HepG2 (cell line): ENCODE measurements at regions not wholly inside any gene's neighbourhood (a gene's known extent, or its start where the extent isn't known, plus 50 kb on each side); places are given as distances from the start of the nearest gene placed in this dataset.

Experiments
- ATAC-seq: fragments of 200-7000 bp; cut with Tn5 transposase; 3 replicates; pipeline ENCODE4 v1.9.1; 2020; ENCODE audit warnings: mild to moderate bottlenecking, moderate library complexity
- BruUV-seq: library from RNA; stranded (reverse); fragments of 400-500 nt; replicated peaks from 2 replicates; lab custom pipeline; 2021; lab: Mats Ljungman, UMichigan
- CTCF ChIA-PET: fragments of 300-600 bp; formaldehyde crosslinking; extraction: SDS; loops from one replicate; lab custom pipeline; 2021; ENCODE audit warnings: low total read pairs, inconsistent platforms, low intra/inter-chr PET ratio; lab: Yijun Ruan, JAX
- POLR2A ChIA-PET: fragments of 350-600 bp; sonication (Branson Sonifier 250); formaldehyde crosslinking; loops from one replicate; lab custom pipeline; 2020; ENCODE audit warnings: antibody characterized with exemption, inconsistent platforms; lab: Yijun Ruan, JAX
- DNase-seq: peaks from one replicate; pipeline ENCODE4 v3.0.0-alpha.2; 2015; ENCODE audit warnings: low spot score
- FAIRE-seq: peaks from 3 replicates; lab custom pipeline; 2011; peaks lifted over from hg19 to GRCh38; lab: Jason Lieb, UNC
- H2AFZ ChIP-seq: one replicate; pipeline ENCODE4 v1.6.1; 2011; ENCODE audit warnings: low read length, inconsistent platforms
- H3K27ac ChIP-seq: fragments of 300-600 bp; 3 replicates; pipeline ENCODE4 v1.8.0; 2011; ENCODE audit warnings: mixed run types, mild to moderate bottlenecking, mixed read lengths, low read length, inconsistent platforms; ENCODE audit not compliant: insufficient read depth; ENCODE audit errors: extremely low read length
- H3K27me3 ChIP-seq, 2 experiments: fragments of 200-600 bp in 1 of 2; 2 replicates in 1 of 2; 3 replicates in 1 of 2; pipeline versions ENCODE4 v1.6.0 to v1.8.0; 2011; ENCODE audit warnings: low read length in 2 of 2, mild to moderate bottlenecking in 2 of 2, moderate library complexity in 2 of 2, inconsistent platforms in 1 of 2; ENCODE audit not compliant: insufficient read depth in 2 of 2, control insufficient read depth in 1 of 2
- H3K36me3 ChIP-seq, 2 experiments: fragments of 200-600 bp in 1 of 2; replicated peaks in 1 of 2; 2 replicates in 1 of 2; 3 replicates in 1 of 2; pipeline versions ENCODE4 v1.5.1 to v1.8.0; 2011; ENCODE audit warnings: low read length in 2 of 2, inconsistent platforms in 1 of 2; ENCODE audit not compliant: insufficient read depth in 2 of 2, control insufficient read depth in 1 of 2
- H3K4me1 ChIP-seq: 2 replicates; pipeline ENCODE4 v1.5.1; 2012; ENCODE audit warnings: low read length, inconsistent platforms; ENCODE audit not compliant: insufficient read depth
- H3K4me2 ChIP-seq: 2 replicates; pipeline ENCODE4 v1.6.0; 2011; ENCODE audit warnings: low read depth, low read length, inconsistent platforms
- H3K4me3 ChIP-seq, 3 experiments: fragments of 200-600 bp in 1 of 3; sonication (generic), shearing (Covaris generic) in 1 of 3; replicated peaks in 1 of 3; 2 replicates each; pipeline ENCODE4 v1.5.1; 2011 to 2016; ENCODE audit warnings: low read length in 3 of 3, inconsistent platforms in 2 of 3, low read depth in 2 of 3, mild to moderate bottlenecking in 2 of 3, control low read depth in 1 of 3, mixed read lengths in 1 of 3; ENCODE audit not compliant: insufficient read depth in 1 of 3
- H3K79me2 ChIP-seq: one replicate; pipeline ENCODE4 v1.6.1; 2011; ENCODE audit warnings: low read length, inconsistent platforms; ENCODE audit not compliant: insufficient read depth
- H3K9ac ChIP-seq: 2 replicates; pipeline ENCODE4 v1.6.0; 2011; ENCODE audit warnings: mild to moderate bottlenecking, low read depth, low read length, inconsistent platforms; ENCODE audit not compliant: insufficient read depth
- H3K9me3 ChIP-seq: 2 replicates; pipeline ENCODE4 v1.5.1; 2012; ENCODE audit warnings: mild to moderate bottlenecking, low read length
- H4K20me1 ChIP-seq: 2 replicates; pipeline ENCODE4 v1.6.0; 2011; ENCODE audit warnings: inconsistent platforms, mild to moderate bottlenecking, low read length, moderate library complexity; ENCODE audit not compliant: insufficient read depth
- ARNT ChIP-seq: fragments of 450-650 bp; IDR thresholded peaks from 2 replicates; pipeline ENCODE4 v1.6.1; 2017
- GATAD1 ChIP-seq: IDR thresholded peaks from 2 replicates; pipeline ENCODE4 v1.6.1; 2016; ENCODE audit warnings: missing genetic modification reagents, missing compliant biosample characterization
- NCOA2 ChIP-seq: sonication (generic); formaldehyde crosslinking; IDR thresholded peaks from 2 replicates; pipeline ENCODE4 v1.8.0; 2022; ENCODE audit warnings: inconsistent platforms
- SATB2 ChIP-seq: sonication (generic); formaldehyde crosslinking; IDR thresholded peaks from 2 replicates; pipeline ENCODE4 v1.5.0; 2020; ENCODE audit warnings: missing genetic modification reagents
- ZFP36L2 ChIP-seq: sonication (generic); formaldehyde crosslinking; IDR thresholded peaks from 2 replicates; pipeline ENCODE4 v1.4.0; 2020; ENCODE audit warnings: missing genetic modification reagents
- ZNF331 ChIP-seq: sonication (generic); formaldehyde crosslinking; IDR thresholded peaks from 2 replicates; pipeline ENCODE4 v1.4.0; 2020; ENCODE audit warnings: missing genetic modification reagents
- ZNF451 ChIP-seq: sonication (generic); formaldehyde crosslinking; IDR thresholded peaks from 2 replicates; pipeline ENCODE4 v1.5.0; 2020; ENCODE audit warnings: mild to moderate bottlenecking, missing genetic modification reagents
- in situ Hi-C: cut with HindIII; loops from 2 replicates; pipeline ENCODE4 v1.10.0; 2017; ENCODE audit warnings: low pct_unique_long_range_greater_than_20kb; ENCODE audit not compliant: extremely low pct_ligation_motif_present
- intact Hi-C: fragments of 100-400 bp; cut with micrococcal nuclease; formaldehyde crosslinking; loops from one replicate; pipeline ENCODE4 v1.10.0; 2022; ENCODE audit not compliant: unreplicated experiment
- TF ChIP-seq, protein P1 (sequence below), 2 experiments: sonication (generic) in 1 of 2; formaldehyde crosslinking in 1 of 2; IDR thresholded peaks; 2 replicates each; pipeline versions ENCODE4 v1.4.0 to v1.6.1; 2018 to 2020; ENCODE audit warnings: missing genetic modification reagents in 2 of 2, borderline replicate concordance in 1 of 2, low read depth in 1 of 2, mild to moderate bottlenecking in 1 of 2, missing biosample characterization in 1 of 2
- TF ChIP-seq, protein P2 (sequence below): sonication (generic); formaldehyde crosslinking; IDR thresholded peaks from 2 replicates; pipeline ENCODE4 v1.4.0; 2020; ENCODE audit warnings: missing genetic modification reagents
- TF ChIP-seq, protein P3 (sequence below): IDR thresholded peaks from 2 replicates; pipeline ENCODE4 v1.6.1; 2016; ENCODE audit warnings: low read depth, missing genetic modification reagents, missing compliant biosample characterization
- TF ChIP-seq, protein P4 (sequence below): sonication (generic); formaldehyde crosslinking; IDR thresholded peaks from 2 replicates; pipeline ENCODE4 v1.4.0; 2020; ENCODE audit warnings: missing genetic modification reagents
- TF ChIP-seq, protein P5 (sequence below): sonication (generic); formaldehyde crosslinking; IDR thresholded peaks from 2 replicates; pipeline ENCODE4 v1.5.1; 2020; ENCODE audit warnings: missing genetic modification reagents, mild to moderate bottlenecking, borderline replicate concordance

DNA sequence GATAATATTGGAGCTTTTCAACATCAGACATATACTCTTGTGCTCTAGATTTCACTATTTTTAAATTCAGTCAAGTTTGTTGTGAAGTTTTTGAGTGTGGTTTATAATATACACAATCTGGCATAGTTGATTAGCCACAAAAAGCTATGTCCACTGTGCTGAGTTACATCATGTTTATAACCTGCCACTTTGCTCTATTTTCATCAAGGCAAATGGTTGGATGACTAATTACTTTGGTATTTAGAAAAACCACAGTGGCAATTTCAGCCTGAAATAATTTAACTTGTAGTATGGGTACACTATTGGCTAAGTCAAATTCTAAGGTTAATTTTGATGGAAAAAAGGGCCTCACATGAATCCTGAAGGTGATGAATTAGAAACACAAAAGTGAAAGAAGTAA, 262.6 kb downstream of the C4orf33 start (continued):
- TF ChIP-seq, protein P1, sequence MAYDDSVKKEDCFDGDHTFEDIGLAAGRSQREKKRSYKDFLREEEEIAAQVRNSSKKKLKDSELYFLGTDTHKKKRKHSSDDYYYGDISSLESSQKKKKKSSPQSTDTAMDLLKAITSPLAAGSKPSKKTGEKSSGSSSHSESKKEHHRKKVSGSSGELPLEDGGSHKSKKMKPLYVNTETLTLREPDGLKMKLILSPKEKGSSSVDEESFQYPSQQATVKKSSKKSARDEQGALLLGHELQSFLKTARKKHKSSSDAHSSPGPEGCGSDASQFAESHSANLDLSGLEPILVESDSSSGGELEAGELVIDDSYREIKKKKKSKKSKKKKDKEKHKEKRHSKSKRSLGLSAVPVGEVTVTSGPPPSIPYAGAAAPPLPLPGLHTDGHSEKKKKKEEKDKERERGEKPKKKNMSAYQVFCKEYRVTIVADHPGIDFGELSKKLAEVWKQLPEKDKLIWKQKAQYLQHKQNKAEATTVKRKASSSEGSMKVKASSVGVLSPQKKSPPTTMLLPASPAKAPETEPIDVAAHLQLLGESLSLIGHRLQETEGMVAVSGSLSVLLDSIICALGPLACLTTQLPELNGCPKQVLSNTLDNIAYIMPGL (CRISPR knock-in tag; IDR thresholded peaks at IDR 0.05; ENCODE audit: borderline replicate concordance in 1 of 2, low read depth in 1 of 2) = no peak
- TF ChIP-seq ZNF331 (CRISPR knock-in tag) = no peak
- TF ChIP-seq, protein P2, sequence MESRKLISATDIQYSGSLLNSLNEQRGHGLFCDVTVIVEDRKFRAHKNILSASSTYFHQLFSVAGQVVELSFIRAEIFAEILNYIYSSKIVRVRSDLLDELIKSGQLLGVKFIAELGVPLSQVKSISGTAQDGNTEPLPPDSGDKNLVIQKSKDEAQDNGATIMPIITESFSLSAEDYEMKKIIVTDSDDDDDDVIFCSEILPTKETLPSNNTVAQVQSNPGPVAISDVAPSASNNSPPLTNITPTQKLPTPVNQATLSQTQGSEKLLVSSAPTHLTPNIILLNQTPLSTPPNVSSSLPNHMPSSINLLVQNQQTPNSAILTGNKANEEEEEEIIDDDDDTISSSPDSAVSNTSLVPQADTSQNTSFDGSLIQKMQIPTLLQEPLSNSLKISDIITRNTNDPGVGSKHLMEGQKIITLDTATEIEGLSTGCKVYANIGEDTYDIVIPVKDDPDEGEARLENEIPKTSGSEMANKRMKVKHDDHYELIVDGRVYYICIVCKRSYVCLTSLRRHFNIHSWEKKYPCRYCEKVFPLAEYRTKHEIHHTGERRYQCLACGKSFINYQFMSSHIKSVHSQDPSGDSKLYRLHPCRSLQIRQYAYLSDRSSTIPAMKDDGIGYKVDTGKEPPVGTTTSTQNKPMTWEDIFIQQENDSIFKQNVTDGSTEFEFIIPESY (CRISPR knock-in tag) = no peak

DNA sequence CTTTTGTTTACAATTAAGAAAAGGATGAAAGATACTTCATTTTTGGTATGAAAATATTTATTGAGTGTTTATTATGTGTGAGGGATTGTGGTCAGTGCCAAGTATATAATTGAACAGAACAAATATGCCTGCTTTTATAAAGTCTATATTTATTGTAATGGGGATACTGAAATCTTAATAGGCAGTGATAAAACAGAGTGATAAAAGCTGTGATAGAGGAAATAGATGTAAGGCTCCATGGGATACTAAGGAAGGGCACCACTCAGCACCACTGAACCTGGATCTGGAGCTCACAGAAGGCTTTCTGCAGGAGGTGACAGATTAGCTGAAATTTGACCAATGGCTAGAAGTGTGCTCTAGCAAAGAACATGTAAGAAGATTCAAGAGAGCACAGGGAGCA, 263.5 kb downstream of the C4orf33 start:
- in situ Hi-C loops = no loop called here
- no peaks in the 10 kb centered on the region for H3K4me1 ChIP-seq
- no peaks in the 10 kb centered on the region for H3K9me3 ChIP-seq
- no peak overlapping the region for H3K27ac ChIP-seq
- CTCF ChIA-PET = no interaction called here
- ATAC-seq (no peak), DNase-seq (no peak), FAIRE-seq (no peak)
- no peak overlapping the region for H3K4me3 ChIP-seq
- intact Hi-C loops = no loop called here
- H4K20me1 ChIP-seq = no peaks in the 10 kb centered on the region
- no peak overlapping the region for H2AFZ ChIP-seq
- no peak overlapping the region for H3K9ac ChIP-seq
- no TSS peak for BruUV-seq
- H3K27me3 ChIP-seq = no peaks in the 10 kb centered on the region; a peak in 1 of 5 replicates
- no peak overlapping the region for H3K4me2 ChIP-seq
- no peaks in the 10 kb centered on the region for H3K36me3 ChIP-seq
- no peaks in the 10 kb centered on the region for H3K79me2 ChIP-seq
- POLR2A ChIA-PET = no interaction called here
- TF ChIP-seq NCOA2 (CRISPR knock-in tag) = no peak
- TF ChIP-seq ZFP36L2 (CRISPR knock-in tag) = no peak
- TF ChIP-seq ZNF451 = no peak
- TF ChIP-seq ARNT = no peak
- TF ChIP-seq, protein P3, sequence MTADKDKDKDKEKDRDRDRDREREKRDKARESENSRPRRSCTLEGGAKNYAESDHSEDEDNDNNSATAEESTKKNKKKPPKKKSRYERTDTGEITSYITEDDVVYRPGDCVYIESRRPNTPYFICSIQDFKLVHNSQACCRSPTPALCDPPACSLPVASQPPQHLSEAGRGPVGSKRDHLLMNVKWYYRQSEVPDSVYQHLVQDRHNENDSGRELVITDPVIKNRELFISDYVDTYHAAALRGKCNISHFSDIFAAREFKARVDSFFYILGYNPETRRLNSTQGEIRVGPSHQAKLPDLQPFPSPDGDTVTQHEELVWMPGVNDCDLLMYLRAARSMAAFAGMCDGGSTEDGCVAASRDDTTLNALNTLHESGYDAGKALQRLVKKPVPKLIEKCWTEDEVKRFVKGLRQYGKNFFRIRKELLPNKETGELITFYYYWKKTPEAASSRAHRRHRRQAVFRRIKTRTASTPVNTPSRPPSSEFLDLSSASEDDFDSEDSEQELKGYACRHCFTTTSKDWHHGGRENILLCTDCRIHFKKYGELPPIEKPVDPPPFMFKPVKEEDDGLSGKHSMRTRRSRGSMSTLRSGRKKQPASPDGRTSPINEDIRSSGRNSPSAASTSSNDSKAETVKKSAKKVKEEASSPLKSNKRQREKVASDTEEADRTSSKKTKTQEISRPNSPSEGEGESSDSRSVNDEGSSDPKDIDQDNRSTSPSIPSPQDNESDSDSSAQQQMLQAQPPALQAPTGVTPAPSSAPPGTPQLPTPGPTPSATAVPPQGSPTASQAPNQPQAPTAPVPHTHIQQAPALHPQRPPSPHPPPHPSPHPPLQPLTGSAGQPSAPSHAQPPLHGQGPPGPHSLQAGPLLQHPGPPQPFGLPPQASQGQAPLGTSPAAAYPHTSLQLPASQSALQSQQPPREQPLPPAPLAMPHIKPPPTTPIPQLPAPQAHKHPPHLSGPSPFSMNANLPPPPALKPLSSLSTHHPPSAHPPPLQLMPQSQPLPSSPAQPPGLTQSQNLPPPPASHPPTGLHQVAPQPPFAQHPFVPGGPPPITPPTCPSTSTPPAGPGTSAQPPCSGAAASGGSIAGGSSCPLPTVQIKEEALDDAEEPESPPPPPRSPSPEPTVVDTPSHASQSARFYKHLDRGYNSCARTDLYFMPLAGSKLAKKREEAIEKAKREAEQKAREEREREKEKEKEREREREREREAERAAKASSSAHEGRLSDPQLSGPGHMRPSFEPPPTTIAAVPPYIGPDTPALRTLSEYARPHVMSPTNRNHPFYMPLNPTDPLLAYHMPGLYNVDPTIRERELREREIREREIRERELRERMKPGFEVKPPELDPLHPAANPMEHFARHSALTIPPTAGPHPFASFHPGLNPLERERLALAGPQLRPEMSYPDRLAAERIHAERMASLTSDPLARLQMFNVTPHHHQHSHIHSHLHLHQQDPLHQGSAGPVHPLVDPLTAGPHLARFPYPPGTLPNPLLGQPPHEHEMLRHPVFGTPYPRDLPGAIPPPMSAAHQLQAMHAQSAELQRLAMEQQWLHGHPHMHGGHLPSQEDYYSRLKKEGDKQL (CRISPR knock-in tag) = no peak
- TF ChIP-seq GATAD1 = no peak
- TF ChIP-seq, protein P4, sequence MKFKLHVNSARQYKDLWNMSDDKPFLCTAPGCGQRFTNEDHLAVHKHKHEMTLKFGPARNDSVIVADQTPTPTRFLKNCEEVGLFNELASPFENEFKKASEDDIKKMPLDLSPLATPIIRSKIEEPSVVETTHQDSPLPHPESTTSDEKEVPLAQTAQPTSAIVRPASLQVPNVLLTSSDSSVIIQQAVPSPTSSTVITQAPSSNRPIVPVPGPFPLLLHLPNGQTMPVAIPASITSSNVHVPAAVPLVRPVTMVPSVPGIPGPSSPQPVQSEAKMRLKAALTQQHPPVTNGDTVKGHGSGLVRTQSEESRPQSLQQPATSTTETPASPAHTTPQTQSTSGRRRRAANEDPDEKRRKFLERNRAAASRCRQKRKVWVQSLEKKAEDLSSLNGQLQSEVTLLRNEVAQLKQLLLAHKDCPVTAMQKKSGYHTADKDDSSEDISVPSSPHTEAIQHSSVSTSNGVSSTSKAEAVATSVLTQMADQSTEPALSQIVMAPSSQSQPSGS (CRISPR knock-in tag) = no peak
- no peak for TF ChIP-seq SATB2 (CRISPR knock-in tag)
- TF ChIP-seq, protein P5, sequence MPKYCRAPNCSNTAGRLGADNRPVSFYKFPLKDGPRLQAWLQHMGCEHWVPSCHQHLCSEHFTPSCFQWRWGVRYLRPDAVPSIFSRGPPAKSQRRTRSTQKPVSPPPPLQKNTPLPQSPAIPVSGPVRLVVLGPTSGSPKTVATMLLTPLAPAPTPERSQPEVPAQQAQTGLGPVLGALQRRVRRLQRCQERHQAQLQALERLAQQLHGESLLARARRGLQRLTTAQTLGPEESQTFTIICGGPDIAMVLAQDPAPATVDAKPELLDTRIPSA (CRISPR knock-in tag) = no peak
